GM21576 (cell line): ENCODE measurements at regions not wholly inside any gene's neighbourhood (a gene's known extent, or its start where the extent isn't known, plus 50 kb on each side); places are given as distances from the start of the nearest gene placed in this dataset.

Source experiments
- ATAC-seq: cut with Tn5 transposase; IDR thresholded peaks from one replicate; pipeline ENCODE4 v1.9.1; 2021; ENCODE audit warnings: mild to moderate bottlenecking, moderate library complexity; ENCODE audit not compliant: unreplicated experiment

DNA sequence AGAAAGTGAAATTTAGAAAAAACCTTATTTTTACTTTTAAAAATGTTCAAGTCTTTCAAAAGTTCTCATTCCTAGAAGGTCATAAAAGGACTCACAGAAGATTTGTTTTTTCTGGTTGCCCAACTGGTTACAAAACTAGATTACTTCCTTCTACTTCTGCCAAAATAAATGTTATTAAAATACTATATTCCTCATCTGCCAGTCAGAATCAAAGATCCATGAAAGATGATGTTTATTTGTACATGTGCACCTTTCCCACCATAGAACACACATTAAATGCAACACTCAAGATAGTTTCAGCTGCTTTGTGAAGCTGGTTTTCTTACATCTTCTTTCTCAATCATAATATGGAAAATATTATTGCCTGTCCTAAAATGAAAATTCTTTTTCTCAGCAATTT, 465.4 kb downstream of the ETV1 start:
- no peak for ATAC-seq

DNA sequence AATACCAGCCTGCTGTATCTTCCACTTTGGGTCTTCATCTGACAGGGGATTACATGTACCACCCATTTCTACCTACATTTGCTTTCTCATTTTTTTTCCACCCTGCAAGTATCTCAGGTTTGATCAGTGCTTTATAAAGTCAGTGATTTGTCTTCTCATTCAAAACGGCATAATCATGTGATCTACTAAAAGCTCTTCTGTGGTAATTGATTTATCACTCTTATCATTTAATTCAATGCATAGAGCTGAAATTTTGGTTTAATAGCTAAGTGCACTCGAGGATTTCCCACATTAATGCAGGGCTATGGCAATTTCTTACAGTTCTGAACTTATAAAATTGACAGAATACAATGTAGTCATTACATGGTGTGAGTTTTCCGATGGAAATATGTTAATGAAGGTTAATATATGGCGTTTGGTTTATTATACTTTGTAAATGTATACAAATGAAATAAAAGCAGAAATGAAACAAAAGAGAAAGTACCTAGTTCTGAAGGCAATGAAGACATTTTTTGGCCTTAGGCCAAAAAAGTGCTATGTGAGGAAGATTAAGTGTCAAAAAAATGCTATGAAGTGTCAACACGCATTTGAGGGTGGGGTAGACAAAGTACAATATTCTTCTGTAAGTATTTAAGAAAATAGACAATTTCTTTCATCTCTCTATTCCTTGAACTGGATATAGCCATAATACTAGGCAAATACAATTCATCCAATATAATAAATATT, 457.3 kb downstream of the ETV1 start:
- ATAC-seq = no peak

DNA sequence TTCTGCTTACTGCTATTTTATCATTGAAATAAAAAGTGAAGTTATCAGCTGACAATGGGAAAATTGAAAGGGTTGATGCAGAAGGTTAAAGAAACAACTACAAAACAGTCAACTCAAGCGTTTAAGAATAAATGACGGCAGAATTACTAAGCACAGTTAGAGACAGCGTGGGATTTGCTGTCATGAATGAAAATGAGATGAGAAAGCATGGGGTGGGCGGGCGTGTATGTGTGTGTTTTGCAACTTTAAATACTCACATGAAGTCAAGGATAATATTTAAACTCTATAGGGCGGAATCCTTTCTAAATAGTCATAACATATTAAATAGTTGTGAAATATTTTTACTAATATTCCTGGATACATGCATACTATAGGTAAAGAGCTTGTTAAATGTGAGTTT, 450.8 kb downstream of the ETV1 start:
- no peak for ATAC-seq

DNA sequence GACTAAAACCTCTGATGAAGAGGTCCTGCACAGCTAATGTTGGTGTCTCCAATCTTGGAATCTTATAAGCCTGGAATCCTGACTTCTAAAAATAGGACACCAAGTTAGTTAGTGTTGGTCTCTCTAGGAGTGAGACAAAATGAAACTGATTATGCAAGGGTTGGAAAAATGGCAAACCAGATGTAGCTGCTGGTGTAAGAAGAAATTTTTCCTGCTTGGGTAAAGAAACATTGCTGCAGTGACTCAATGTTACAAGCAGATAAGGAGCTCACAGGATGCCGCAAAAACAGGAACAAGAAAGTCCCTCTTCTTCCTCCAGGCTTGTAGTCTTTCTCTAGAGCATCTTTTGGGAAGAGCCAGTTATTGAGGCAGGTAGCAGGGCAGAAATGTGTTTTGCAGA, 449.0 kb downstream of the ETV1 start:
- no peak for ATAC-seq

DNA sequence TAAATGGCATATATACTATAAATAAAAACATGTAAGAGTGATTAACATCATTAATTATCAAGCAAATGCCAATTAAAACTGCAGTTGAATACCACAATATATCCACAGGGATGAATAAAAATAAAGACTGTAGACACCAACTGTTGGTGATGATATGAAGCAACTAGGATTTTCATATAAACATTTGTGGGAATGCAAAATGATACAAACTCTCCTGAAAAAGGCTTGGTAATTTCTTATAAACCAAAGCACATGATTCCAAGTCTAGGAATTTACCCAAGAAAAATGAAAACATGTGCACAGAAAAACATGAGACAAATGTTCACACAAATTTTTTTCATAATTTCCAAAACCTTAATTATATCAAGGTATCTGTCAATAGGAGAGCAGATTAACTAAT, 448.1 kb downstream of the ETV1 start:
- ATAC-seq = no peak

DNA sequence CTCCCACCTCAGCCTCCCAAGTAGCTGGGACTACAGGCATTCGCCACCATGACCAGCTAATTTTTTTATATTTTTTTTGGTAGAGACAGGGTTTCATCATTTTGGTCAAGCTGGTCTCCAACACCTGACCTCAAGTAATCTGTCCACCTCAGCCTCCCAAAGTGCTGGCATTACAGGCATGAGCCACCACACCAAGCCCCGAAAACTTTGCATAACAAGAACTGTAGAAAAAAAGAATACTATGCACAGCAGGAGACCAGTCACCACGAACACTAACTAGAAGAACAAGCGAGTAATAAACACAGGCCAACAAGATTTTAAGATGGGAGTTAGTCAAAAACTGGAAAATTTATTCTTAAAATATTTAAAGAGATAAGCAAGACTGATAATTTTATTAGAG, 447.0 kb downstream of the ETV1 start:
- no peak for ATAC-seq

DNA sequence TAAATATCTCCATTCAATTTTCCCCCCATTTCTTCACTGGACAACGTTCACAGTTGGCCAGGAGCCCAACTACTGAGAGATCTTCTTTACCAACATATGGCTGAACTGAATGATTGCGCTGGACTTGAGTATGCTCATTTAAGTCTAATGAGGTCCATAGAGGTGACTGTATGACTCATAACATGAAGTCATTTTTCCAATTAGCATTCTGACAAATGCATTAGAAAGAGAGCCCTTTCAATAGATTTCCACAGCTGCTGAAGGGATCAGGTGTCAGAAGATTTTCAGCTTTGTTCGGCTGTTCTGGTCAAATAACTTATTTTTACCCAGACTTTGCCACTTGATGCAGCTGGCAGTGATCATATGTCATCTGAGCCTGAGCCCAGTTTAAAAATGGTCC, 438.0 kb downstream of the ETV1 start:
- no peak for ATAC-seq

DNA sequence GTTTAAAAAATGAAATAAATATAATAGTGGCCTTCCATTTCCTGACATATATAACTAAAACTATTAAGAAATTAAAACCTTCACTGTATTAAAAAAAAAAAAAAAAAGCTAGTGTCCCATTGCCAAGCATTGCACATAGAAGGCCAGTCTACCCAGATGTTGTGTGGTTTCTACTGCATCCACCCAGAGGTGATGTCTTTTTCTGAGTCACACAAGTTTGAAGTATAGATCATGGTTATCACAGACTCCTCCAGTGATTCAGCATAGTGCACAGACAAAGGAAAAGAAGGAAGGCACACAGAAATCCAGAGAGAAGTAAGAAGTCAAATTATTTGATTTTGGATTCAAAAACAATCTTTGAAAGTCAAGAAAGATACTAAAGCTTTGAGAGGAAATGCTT, 429.0 kb downstream of the ETV1 start:
- no peak for ATAC-seq

DNA sequence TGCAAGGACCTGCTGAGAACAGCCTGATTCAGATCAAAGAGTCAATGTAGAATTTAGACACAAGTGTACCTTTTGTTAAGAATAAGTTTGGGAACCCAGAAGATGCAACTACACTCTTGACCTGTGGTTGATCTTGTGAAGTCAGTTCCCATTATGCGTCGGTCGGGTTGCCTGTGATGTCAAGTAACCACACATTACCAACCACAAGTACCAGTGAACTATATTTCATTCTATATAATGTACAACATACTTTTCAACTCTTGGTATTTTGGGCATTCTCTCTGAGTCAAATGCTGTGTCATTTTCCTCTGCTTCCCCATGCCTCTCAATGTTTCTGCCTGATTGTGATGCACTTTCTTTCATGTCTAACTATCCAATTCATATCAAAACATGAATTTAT, 426.2 kb downstream of the ETV1 start:
- no peak for ATAC-seq

DNA sequence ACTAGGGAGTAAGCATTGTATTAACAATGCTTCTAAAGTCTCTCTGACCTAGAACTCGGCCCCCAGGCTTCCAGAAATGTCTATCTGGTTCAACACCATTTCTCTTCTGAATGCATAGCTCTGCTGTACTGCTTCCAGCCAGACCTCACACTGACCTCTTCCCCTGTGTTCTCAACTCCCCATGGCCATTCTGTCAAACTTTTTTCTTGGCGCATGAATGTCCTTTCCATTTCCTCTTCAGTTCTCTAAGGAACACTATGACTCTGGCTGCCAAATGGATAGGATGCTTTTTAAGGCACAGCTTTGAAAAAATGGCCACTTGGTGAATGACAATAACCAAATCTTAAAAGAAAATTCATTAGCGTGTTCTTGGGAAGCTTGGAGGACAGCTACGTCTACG, 425.8 kb downstream of the ETV1 start:
- no peak for ATAC-seq

DNA sequence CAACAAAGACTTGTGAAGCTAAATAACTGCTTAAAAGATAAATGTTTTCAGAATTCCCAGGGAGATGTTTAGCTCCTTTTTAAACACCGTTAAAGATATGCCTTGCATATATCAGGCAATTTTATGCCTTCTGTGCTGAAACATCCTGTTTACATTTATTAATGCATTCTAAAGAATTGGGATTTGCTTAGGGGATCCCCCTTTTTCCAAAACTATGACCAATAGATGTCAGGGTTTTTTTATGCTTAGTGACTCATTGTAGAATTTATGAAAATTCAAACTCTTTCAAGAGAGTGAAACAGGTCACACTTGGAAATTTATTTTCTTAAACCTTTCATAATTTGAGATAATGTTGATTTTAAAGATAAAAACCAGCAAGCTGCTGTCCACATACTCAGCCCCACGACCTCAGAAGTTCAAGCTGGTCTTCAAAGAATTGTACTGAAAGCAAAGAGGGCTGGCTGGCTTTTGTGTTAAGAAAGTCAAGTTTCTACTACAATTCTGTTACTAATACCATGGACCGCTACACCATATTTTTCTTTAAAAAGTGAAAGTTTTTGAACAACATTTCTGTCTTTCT, 411.8 kb downstream of the ETV1 start:
- ATAC-seq = no peak

DNA sequence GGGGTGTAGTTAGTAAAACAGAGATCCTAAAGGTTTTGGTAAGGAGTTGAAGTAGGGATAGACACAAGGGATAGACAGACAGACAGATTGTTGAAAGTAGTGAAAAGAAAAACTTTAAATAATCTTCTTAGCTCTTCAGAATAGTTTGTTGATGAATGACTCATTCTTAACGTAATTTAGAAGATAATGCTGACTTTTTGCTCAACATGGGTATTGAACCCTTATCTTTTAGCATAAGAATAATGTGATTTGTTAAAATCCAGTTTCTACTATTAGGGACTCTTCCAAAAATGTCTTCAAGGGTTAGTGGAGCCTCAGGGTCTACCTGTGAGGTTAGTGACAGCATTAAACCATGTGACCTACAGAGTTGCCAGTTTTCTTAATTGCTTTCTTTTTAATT, 411.2 kb downstream of the ETV1 start:
- no peak for ATAC-seq

DNA sequence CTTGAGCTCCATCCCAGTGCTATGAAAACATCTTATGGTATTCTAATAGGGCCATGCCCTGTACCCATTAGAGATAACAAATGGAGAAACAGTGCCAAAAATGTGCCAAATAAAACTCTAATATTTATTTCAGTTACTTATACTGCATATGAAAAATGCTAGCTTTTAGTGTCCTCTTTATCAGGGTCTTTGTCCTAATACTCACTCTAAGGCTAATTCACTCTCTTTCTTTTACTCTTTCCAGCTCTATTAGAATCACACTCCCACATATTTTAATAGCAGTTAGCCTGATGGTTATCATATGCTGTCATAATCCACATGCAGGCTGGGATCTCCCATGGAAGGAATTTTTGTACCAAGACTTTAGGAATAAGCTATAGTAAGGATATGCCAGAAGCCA, 408.4 kb downstream of the ETV1 start:
- no peak for ATAC-seq

DNA sequence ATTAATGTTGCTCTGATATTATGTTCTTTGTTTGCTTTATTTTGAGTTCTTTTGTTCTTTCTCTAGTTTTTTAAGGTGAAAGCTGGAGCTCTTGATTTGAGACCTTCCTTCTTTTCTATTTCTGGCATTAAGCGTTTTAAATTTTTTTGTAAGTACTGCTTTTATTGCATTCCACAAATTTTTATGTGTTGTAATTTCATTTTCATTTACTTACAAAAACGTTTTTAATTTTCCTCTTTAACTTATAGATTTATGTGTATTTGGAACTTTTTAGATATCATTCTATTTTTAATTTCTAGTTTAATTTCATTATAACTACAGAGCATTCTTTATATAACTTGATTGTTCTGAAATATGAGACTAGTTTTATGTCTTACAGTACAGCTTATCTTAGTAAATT, 395.6 kb downstream of the ETV1 start:
- ATAC-seq = no peak

DNA sequence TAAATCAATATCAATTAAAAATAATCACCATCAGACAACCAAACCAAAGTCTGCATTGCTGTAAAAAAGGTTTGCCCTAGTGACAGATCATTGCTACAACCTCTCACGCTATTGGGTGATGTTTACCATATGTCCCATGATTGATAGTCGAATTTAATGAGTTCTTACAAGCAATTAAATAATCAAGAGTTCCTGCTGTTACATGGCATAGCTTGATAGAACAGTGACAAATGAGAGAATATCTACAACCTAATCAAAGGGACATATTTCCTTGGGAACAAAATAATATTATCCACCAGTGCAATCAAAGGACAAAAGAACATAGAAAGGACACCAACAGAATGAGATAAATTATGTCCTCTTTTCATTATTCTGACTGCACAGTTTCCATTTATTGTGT, 387.4 kb downstream of the ETV1 start:
- no peak for ATAC-seq

DNA sequence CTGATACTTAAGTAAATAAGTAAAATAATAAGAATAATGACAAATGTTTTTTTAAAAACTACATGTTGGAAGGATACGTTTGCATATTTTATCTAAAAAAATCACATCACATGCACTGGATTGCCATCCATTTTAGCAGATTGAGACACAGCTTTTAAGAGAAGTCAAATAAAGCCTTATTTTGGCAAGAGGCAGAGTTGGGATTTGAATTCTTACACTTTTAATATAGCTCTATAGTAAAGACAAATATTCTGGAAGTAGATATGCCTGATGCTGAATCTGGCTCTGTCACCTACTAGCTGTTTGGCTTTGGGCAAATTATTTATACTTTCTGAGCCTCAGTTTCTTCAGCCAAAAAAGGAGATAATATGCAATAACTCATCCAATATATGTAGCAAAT, 386.4 kb downstream of the ETV1 start:
- no peak for ATAC-seq

DNA sequence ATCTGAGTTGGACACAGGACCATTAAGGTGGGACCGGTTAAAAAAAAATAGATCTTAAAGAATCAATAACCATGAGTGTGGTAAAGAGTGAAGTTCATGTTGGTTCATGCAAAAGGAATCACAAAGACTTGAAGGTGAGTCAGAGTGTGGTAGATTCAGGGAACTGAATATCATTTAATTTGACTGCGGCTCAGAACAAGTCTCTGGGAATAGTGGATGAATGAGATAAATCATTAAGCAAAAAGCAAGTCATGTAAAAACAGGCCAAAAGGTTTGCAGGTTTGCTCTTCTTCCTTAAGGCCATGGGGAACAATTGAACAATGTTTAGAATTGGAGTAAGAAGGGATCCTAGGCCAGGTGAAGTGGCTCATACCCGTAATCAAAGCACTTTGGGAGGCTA, 385.8 kb downstream of the ETV1 start:
- ATAC-seq = no peak

DNA sequence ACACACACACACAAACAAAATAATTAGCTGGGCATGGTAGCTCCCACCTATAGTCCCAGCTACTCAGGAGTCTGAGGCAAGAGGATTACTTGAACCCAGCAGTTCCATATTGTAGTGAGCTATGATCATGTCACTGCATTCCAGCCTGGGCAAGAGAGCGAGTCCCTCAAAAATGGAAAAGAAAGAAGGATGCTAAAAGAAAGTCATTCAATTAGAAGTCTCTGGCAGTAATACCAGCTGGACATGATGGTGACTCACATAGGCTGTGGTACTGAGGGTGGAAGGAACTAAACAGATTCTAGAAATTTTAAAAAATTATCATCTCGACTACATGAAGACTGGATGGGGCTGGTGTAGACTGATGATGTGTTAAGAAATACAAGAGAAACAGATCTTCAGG, 385.3 kb downstream of the ETV1 start:
- ATAC-seq = no peak

DNA sequence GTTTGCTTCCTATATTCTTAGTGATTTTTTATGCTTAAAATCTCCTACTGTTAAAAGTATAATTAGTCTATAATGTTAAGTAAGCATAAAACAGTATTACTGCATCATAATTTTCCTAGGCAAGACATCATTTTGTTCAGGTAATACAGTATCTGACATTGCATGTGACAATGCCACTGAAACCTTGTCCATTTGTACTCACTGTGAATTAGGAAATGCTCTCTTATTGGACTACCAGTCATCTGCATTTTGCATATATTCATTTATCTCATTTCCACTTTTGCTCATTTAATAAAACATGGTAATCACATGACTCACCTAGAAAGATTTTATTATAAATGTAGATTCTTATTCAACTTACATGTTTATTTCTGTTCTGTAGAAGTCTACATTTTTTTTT, 379.1 kb downstream of the ETV1 start:
- no peak for ATAC-seq

DNA sequence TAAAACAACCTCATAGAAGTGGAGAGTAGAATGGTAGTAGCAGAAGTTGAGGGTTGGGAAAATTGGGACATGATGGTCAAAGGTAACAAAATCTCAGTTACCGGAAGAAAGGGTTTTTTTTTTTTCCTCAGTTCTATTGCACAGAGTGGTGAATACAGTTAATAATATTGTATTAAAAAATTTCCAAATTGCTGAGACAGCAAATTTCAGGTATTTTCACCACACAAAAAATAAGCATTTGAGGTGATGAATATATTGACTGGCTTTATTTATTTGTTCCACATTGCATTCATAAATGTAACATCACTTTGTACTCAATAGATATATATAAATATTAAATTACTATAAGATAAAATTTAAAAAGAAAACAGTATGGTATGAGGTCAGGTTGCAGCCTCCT, 373.8 kb downstream of the ETV1 start:
- ATAC-seq = no peak

DNA sequence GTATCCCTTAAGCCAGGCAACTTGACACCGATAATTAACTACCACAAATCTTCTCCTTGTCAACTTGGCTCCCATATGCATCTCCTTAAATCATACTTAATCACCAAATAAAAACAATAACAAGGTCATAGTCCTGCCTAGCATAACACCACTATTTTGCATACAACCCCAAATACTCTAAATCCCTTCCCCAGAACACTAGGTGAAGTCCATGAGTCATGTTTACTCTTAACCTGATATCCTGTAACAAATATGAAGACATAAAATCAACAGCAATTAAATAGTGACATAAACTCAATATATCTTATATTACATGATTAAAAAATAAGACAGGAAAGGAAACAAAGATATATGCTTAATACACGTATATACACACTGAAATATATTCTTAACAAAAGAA, 362.0 kb downstream of the ETV1 start:
- no peak for ATAC-seq

DNA sequence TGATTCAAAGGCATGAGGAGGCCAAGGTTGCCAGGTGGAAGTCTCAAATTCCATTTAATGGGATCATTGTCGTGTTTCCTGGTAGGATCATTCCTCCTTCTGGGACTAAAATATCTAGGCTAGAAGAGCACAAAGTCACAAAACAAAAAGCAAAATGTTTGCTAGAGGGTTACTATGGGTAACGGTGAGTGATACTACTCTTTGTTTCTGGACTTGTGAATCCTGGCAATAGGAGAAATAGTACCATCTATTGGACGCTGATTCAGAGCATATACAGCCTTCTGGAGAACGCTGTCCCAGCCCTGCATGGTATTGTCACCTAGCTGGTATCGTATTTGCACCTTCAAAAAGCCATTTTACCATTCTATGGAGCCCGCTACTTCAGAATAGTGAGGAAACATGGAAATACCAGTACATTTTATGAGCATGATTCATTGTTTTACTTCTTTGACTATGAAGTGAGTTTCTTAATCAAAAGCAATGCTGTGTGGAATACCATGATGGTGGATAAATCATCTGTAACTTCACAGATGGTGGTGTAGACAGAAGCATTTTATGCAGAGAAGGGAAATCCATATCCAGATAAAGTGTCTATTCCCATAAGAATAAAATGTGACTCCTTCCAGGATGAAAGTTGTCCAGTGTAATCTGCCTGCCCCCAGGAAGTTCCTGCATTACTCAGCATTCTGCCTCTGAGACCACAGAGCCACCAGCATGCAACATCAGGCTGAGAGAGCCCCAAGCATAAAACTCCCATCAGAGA, 361.0 kb downstream of the ETV1 start:
- no peak for ATAC-seq
